C1 segment of cervical spinal cord (tissue), 14 donors: ENCODE measurements at regions not wholly inside any gene's neighbourhood (a gene's known extent, or its start where the extent isn't known, plus 50 kb on each side); places are given as distances from the start of the nearest gene placed in this dataset.

ENCODE experiments used
- DNase-seq, 14 donors: peaks; one replicate each; lab custom pipeline; 2025; lab: John Stamatoyannopoulos, UW

- no peak for DNase-seq
Observed at GRCh38 chr15:66848686-66849392, 146.8 kb downstream of the SMAD6 start.

GRCh38 chr15:66849393-66849745 lies 147.3 kb downstream of the SMAD6 start:
- no peak for DNase-seq

DNA sequence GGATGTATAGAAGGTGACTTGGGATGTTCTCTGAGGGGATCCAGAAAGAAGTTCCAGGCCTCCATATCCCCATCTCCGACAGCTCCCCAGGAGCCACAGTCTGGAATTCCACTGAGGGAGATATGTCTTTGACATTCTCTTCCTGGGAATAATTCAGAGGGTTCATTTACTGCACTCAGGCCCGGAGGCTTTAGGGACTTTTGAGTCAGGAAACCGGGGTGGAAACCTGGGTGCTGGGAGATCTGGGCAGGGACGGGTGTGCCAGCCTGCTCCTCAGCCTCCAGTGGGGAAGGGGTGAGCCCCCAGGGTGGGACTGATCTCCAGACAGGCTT lies 147.7 kb downstream of the SMAD6 start:
- DNase-seq = no peak

- DNase-seq = peak in 1 of 14 donors; percentile 27
Observed at GRCh38 chr15:66850078-66850991, 148.3 kb downstream of the SMAD6 start.

- no peak for DNase-seq
Observed at GRCh38 chr15:66850996-66851310, 148.9 kb downstream of the SMAD6 start.

DNA sequence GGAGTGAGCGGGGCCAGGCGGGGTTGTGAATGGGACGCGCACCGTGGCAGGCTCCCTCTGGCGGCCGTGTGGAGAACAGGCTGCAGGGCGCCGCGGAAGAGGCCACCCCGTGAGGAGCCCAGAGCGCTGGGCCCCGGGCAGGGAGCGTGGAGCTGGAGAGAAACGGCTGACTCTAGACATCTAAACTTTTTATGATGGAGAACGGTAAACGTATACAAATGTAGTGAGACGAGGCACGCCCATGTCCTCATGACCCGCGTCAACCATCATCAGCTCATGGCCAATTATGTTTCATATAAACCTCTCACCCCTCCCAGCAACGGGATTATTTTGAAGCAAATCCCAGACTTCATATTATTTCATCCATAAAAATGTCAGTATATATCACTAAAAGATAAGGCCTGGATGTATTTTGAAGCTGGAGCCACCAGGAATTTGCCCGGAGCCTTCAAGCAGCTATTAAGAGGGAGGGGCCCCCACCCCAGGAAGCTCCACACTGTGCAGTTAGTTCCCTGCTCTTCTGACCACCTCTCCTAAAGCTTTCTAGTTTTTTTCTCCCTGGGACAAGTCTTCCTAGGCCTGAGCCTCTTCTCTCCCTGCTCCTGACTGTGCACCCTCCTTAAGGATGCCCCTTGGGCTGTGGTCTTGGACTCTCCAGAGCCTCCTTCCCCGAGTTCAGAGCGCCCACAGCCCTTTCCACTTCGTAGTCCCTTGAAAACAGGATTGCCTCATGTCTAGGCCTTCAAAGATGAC lies 149.5 kb downstream of the SMAD6 start:
- DNase-seq = peak in 12 of 14 donors; percentile 10 to 73 (median 27)

DNA sequence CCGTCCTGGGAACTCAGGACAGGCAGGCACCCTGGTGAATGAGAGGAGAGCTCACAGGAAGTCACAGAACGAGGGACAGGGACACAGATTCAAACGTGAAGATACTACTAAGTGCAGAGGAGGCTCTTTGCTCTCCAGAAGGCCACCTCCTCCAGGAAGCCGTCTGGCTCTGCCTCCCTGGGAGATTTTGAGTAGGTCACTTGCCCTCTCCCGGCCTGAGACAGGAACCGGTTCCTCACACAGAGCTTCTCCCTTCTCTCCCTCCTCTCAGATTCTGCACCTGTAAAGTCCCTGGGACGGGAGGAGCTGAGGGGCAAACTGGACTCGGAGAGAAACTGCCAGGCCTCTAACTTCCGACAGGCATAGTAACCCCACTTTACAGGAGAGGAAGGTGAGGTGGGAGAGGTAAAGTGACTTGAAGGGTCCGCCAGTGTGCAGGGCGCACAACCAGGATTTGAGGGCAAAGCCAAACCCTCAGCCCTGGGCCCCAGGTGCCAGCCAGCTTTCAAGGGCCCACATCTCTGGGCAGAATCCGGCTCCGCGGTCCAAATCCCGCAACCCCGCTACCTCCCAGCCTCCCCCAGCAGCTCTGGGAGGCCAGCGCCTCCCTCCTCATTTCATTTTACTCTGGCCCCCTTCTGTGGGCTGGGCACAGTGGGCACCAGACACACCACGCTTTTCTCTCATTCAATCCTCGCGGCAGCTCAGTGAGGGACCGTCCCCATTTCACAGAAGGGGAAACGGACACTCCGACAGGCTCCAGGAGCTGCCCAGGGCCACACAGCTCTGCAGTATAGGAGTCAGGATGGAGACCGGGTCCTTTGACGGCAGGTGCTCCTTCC lies 150.2 kb downstream of the SMAD6 start:
- no peak for DNase-seq

GRCh38 chr15:66854012-66854965 lies 152.3 kb downstream of the SMAD6 start:
- no peak for DNase-seq

- DNase-seq = no peak
Observed at GRCh38 chr15:66855041-66855440, 153.0 kb downstream of the SMAD6 start.

GRCh38 chr15:66857694-66858093 lies 155.7 kb downstream of the SMAD6 start:
- no peak for DNase-seq

GRCh38 chr15:66858423-66859207 lies 156.6 kb downstream of the SMAD6 start:
- DNase-seq = no peak

DNA sequence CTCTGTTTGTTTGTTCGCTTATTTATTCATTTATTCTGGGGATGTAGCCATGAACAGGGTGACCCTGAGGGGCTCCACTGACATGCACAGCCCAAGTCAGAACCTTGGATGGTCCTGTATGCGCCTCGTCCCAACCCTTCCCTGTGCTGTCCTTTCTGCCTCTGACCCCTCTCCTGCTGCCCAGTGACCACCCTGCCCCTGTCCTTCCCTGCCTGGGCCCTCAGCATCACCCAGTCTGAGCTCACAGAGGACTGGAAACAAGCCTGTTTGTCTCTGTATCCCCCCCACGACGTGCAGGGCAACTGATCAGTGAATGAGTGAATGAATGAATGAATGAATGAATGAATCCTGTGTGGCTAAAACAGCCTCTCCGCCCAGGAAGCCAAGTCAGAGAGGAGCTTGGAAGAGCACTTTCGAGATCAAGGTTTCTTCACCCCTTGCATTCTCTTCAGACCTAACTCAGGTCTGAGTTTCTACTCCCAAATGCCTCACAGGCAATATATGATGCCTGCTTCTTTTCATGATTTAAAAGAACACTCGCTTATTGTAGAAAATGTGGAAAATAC lies 157.7 kb downstream of the SMAD6 start:
- DNase-seq = no peak

DNA sequence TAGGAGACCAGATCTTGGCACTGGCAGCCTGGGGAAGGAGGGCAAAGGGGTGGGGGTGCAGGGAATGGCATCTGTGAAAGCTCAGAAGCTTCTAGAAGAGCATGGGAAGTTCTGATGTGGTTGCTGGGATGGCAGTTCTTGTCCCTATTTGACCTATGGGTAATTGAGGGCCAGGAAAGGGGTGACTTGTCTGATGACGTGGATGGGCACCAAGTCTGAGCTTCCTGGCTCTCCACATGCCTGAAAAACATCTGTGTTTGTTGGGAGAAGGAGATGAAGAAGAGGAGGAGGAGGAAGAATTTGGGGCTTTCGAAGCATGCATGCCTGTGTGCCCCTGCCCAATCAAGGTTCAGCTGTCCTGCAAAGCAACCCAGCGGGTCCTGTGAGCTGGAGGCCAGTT lies 158.8 kb downstream of the SMAD6 start:
- no peak for DNase-seq

DNA sequence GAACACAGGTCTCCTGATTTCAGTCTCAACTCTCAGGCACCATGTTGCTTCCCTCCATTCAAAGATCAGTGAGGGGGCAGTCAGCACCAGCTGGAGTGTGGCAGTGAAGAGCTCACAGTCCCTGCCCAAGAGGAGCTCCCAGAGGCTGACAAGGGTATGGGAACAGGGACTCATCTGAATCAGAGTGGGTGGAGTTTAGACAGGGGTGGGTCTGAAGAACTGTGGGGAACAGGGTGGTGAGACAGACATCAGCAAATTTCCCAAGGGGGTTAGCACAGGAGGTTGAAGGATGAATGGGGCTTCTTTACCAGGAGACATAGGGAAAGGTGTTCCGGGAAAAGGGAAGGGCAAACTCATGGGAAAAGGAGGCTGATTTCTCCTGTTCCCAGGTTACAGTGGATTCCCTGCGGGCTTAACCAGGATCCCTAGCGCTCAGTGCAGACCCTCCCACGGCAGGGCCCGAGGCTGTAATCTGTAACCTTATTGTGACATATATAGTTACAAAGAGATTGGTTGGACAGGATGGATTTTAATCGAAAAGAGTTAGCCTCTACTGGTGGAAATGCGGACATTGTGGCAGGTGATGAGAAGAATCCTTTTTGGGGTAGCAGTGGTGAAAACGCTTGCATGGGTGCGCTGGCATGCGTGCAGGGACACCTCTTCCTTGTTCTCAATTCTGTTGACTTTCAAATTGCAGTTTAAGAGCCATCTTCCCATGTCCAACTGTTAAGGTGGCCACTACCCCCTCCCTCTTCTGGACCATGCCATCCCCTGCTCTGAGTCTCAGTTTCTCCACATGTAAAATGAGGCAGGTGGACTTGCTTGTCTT lies 160.3 kb downstream of the SMAD6 start:
- no peak for DNase-seq

GRCh38 chr15:66862940-66863335 lies 160.9 kb downstream of the SMAD6 start:
- DNase-seq = peak in 8 of 14 donors; percentile 14 to 52 (median 28)

DNA sequence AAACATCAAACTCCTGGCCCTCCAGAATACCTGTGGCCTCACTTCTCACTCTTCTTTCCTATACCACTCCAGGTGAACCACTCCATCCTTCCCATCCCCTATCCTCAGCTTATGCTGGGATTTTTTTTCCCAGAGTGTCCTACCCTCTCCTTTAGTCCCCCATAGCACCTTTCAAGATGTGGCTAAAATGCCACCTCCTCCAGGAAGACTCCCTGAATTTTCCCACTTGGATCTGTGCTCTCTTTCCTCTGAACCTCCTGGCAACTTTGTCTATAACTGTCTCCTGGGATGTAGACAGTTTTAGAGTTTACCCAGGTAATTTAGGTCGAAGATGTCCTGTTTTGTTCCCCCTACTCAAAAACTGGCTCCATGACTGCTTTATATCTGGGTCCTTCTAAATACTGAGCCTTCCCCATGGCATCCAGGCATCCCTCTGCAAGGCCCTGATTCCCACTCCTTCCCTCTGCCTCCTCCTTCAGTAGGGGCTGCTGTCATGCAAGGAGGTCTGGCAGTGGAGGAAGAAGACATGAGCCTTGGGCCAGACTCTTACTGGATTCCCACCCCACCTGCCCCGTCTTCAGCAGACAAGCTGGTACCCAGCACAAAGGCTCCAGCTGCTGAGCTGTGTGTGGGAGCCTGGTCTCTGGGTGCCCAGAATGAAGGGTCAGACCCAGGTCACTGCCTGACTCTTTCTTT lies 161.5 kb downstream of the SMAD6 start:
- no peak for DNase-seq

DNA sequence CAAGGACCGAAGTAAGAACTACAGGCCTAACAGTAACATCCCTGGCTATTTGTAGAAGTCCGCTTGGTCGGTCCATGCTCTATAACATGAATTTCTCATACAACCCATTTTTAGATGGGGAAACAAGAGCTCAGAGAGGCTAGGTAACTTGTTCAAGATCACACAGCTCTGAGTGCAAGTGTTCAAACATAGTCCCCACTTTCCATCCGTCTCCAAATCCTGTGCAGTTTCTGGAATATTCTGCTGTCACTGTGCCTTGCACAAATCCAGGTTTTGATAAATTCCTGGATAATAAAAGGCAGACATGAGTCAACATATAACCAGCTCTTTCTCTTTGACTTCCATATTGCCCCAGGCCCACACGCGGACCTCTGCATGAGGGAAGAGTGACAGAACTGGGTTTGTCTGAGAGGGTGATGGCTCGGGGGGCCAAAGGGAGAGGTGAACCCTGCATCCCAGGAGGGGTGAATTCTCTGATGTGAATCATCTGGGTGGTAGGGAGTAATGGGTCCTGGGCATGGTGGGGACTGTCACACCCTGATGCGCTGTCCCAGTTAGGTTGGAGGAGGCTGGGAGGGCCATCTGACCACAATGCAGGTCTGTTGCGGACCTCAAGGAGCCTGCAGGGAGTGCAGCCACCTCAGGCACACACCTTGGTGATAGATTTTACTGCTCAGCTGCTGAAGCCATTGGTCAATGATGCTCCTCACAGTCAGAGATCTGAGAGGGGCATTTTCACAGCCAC lies 162.2 kb downstream of the SMAD6 start:
- no peak for DNase-seq
